ENCODE measurements at regions not wholly inside any gene's neighbourhood (a gene's known extent, or its start where the extent isn't known, plus 50 kb on each side); places are given as distances from the start of the nearest gene placed in this dataset.

- no peak for DNase-seq (ENCODE audit: low read depth in 3 of 3)
Observed at GRCh38 chr3:72398781-72399180, 449.5 kb downstream of the SHQ1 start.

GRCh38 chr3:72397586-72397985 is 450.7 kb downstream of the SHQ1 start:
- no peak for DNase-seq (ENCODE audit: low read depth in 3 of 3)

GRCh38 chr3:72396899-72397298 is 451.3 kb downstream of the SHQ1 start:
- DNase-seq (ENCODE audit: low read depth in 3 of 3): no peak

GRCh38 chr3:72395776-72396311 is 452.4 kb downstream of the SHQ1 start:
- DNase-seq (ENCODE audit: low read depth in 3 of 3): no peak

GRCh38 chr3:72393455-72393854 is 454.8 kb downstream of the SHQ1 start:
- no peak for DNase-seq (ENCODE audit: low read depth in 3 of 3)

GRCh38 chr3:72391659-72392058 is 456.6 kb downstream of the SHQ1 start:
- DNase-seq (ENCODE audit: low read depth in 3 of 3): no peak

- DNase-seq (ENCODE audit: low read depth in 3 of 3): no peak
Observed at GRCh38 chr3:72390841-72391240, 457.4 kb downstream of the SHQ1 start.

- no peak for DNase-seq (ENCODE audit: low read depth in 3 of 3)
Observed at GRCh38 chr3:72388644-72389043, 459.6 kb downstream of the SHQ1 start.

GRCh38 chr3:72388117-72388516 is 460.1 kb downstream of the SHQ1 start:
- DNase-seq (ENCODE audit: low read depth in 3 of 3): no peak

- DNase-seq (ENCODE audit: low read depth in 3 of 3): no peak
Observed at GRCh38 chr3:72386327-72387000, 461.8 kb downstream of the SHQ1 start.

- no peak for DNase-seq (ENCODE audit: low read depth in 3 of 3)
Observed at GRCh38 chr3:72385167-72385566, 463.1 kb downstream of the SHQ1 start.

GRCh38 chr3:72384602-72385001 is 463.6 kb downstream of the SHQ1 start:
- no peak for DNase-seq (ENCODE audit: low read depth in 3 of 3)

GRCh38 chr3:72383883-72384282 is 464.4 kb downstream of the SHQ1 start:
- DNase-seq (ENCODE audit: low read depth in 3 of 3): no peak

- DNase-seq (ENCODE audit: low read depth in 3 of 3): no peak
Observed at GRCh38 chr3:72383230-72383629, 465.0 kb downstream of the SHQ1 start.

- DNase-seq (ENCODE audit: low read depth in 3 of 3): no peak
Observed at GRCh38 chr3:72382460-72382859, 465.8 kb downstream of the SHQ1 start.

GRCh38 chr3:72381584-72381983 is 466.7 kb downstream of the SHQ1 start:
- DNase-seq (ENCODE audit: low read depth in 3 of 3): no peak

GRCh38 chr3:72380711-72381493 is 467.3 kb downstream of the SHQ1 start:
- no peak for DNase-seq (ENCODE audit: low read depth in 3 of 3)

GRCh38 chr3:72380193-72380592 is 468.1 kb downstream of the SHQ1 start:
- no peak for DNase-seq (ENCODE audit: low read depth in 3 of 3)

GRCh38 chr3:72379500-72380187 is 468.6 kb downstream of the SHQ1 start:
- no peak for DNase-seq (ENCODE audit: low read depth in 3 of 3)

GRCh38 chr3:72378287-72378686 is 470.0 kb downstream of the SHQ1 start:
- no peak for DNase-seq (ENCODE audit: low read depth in 3 of 3)

GRCh38 chr3:72376956-72377710 is 471.1 kb downstream of the SHQ1 start:
- no peak for DNase-seq (ENCODE audit: low read depth in 3 of 3)
